Sigmoid colon (tissue), 4 donors: ENCODE measurements at regions not wholly inside any gene's neighbourhood (a gene's known extent, or its start where the extent isn't known, plus 50 kb on each side); places are given as distances from the start of the nearest gene placed in this dataset.

ENCODE experiments used
- CTCF ChIP-seq, 4 experiments: fragments of 450-650 bp in 3 of 4; fragments of 200-600 bp in 1 of 4; IDR thresholded peaks; one replicate each; pipeline ENCODE4 v1.5.1; 2016 to 2019; ENCODE audit warnings: antibody characterized with exemption in 4 of 4, mild to moderate bottlenecking in 3 of 4, moderate library complexity in 2 of 4
- EP300 ChIP-seq, 4 donors: sonication (generic); formaldehyde crosslinking; IDR thresholded peaks; one replicate each; pipeline ENCODE4 v1.6.1; 2017; ENCODE audit warnings: antibody characterized with exemption in 4 of 4
- POLR2AphosphoS5 ChIP-seq, 4 donors: sonication (generic); formaldehyde crosslinking; IDR thresholded peaks; one replicate each; pipeline ENCODE4 v1.6.1; 2017; ENCODE audit warnings: antibody characterized with exemption in 4 of 4

- TF ChIP-seq CTCF (IDR thresholded peaks at IDR 0.05) (no peak), POLR2AphosphoS5 (IDR thresholded peaks at IDR 0.05) (no peak), EP300 (IDR thresholded peaks at IDR 0.05) (no peak)
These were observed 324.0 kb downstream of the MAF start for GRCh38 chr16:79276501-79276900.
